H1 (cell line): ENCODE measurements at regions not wholly inside any gene's neighbourhood (a gene's known extent, or its start where the extent isn't known, plus 50 kb on each side); places are given as distances from the start of the nearest gene placed in this dataset.

ENCODE experiments used
- CTCF ChIA-PET: fragments of 300-600 bp; sonication (Branson Sonifier 250); formaldehyde crosslinking; loops from one replicate; lab custom pipeline; 2021; ENCODE audit not compliant: partially characterized antibody; lab: Charles Lee
- POLR2A ChIA-PET: fragments of 300-600 bp; sonication (Branson Sonifier 250); formaldehyde crosslinking; loops from one replicate; lab custom pipeline; 2021; ENCODE audit warnings: inconsistent platforms; ENCODE audit not compliant: partially characterized antibody; lab: Charles Lee
- DNase-seq, 2 experiments: peaks; one replicate each; pipeline versions ENCODE4 v3.0.0 to v3.0.0-alpha.2; 2010 to 2022; ENCODE audit warnings: low spot score in 2 of 2, low read depth in 1 of 2, mixed read lengths in 1 of 2
- FAIRE-seq: peaks from 2 replicates; lab custom pipeline; 2011; peaks lifted over from hg19 to GRCh38; lab: Jason Lieb, UNC
- H2AFZ ChIP-seq: 2 replicates; pipeline ENCODE4 v1.8.1; 2012; ENCODE audit warnings: low read length, inconsistent platforms
- H2AK5ac ChIP-seq: 2 replicates; pipeline ENCODE4 v1.6.1; 2013; ENCODE audit warnings: low read depth, low read length
- H2BK120ac ChIP-seq: replicated peaks from 2 replicates; pipeline ENCODE3; 2013; ENCODE audit warnings: low read depth, low read length, inconsistent platforms
- H2BK12ac ChIP-seq: 2 replicates; pipeline ENCODE4 v1.6.1; 2013; ENCODE audit warnings: low read depth, low read length
- H2BK15ac ChIP-seq: 2 replicates; pipeline ENCODE4 v1.6.1; 2013; ENCODE audit warnings: low read length
- H2BK20ac ChIP-seq: 2 replicates; pipeline ENCODE4 v1.6.1; 2013; ENCODE audit warnings: low read length
- H2BK5ac ChIP-seq: 2 replicates; pipeline ENCODE4 v1.6.1; 2013; ENCODE audit warnings: low read depth, low read length
- H3K14ac ChIP-seq: 2 replicates; pipeline ENCODE4 v1.6.1; 2013; ENCODE audit warnings: inconsistent platforms; ENCODE audit not compliant: insufficient read length
- H3K18ac ChIP-seq: 2 replicates; pipeline ENCODE4 v1.6.1; 2013; ENCODE audit warnings: low read length; ENCODE audit errors: extremely low read depth
- H3K23ac ChIP-seq: 2 replicates; pipeline ENCODE4 v1.6.1; 2013; ENCODE audit warnings: inconsistent platforms; ENCODE audit not compliant: insufficient read length
- H3K23me2 ChIP-seq: 2 replicates; pipeline ENCODE4 v1.6.1; 2013; ENCODE audit warnings: low read depth, low read length
- H3K27ac ChIP-seq: 2 replicates; pipeline ENCODE4 v1.6.1; 2011; ENCODE audit warnings: low read depth, low read length, inconsistent platforms
- H3K27me3 ChIP-seq, 4 experiments: replicated peaks in 1 of 4; 1 replicate in 1 of 4; 2 replicates in 3 of 4; pipeline versions ENCODE4 v1.6.1 to v1.8.1; 2011 to 2013; ENCODE audit warnings: low read length in 3 of 4, mild to moderate bottlenecking in 3 of 4, inconsistent platforms in 2 of 4, mixed read lengths in 2 of 4, moderate library complexity in 1 of 4; ENCODE audit not compliant: control insufficient read depth in 3 of 4, insufficient read depth in 3 of 4; ENCODE audit errors: extremely low read depth in 1 of 4
- H3K36me3 ChIP-seq, 4 experiments: 2 replicates each; pipeline versions ENCODE4 v1.6.1 to v1.8.1; 2011 to 2013; ENCODE audit warnings: mild to moderate bottlenecking in 4 of 4, low read length in 3 of 4, moderate library complexity in 2 of 4, control low read depth in 1 of 4, inconsistent platforms in 1 of 4; ENCODE audit not compliant: insufficient read depth in 4 of 4, control insufficient read depth in 2 of 4
- H3K4ac ChIP-seq: replicated peaks from 2 replicates; pipeline ENCODE3; 2013; ENCODE audit warnings: low read length, low read depth, mixed read lengths, inconsistent platforms; ENCODE audit not compliant: insufficient read length
- H3K4me1 ChIP-seq, 4 experiments: replicated peaks in 1 of 4; 1 replicate in 1 of 4; 2 replicates in 3 of 4; pipeline versions ENCODE4 v1.6.1 to v1.8.1; 2011 to 2013; ENCODE audit warnings: low read length in 3 of 4, inconsistent platforms in 2 of 4, mixed read lengths in 1 of 4; ENCODE audit not compliant: insufficient read depth in 4 of 4, control insufficient read depth in 3 of 4
- H3K4me2 ChIP-seq, 2 experiments: 2 replicates each; pipeline versions ENCODE4 v1.6.1 to v1.8.1; 2011 to 2013; ENCODE audit warnings: low read depth in 2 of 2, low read length in 2 of 2, control low read depth in 1 of 2, inconsistent platforms in 1 of 2, mild to moderate bottlenecking in 1 of 2; ENCODE audit not compliant: insufficient read depth in 1 of 2
- H3K4me3 ChIP-seq, 4 experiments: fragments of 200-600, 300-600 bp in 1 of 4; sonication (generic), shearing (Covaris generic), sonication (Bioruptor Twin) in 1 of 4; 2 replicates each; pipeline versions ENCODE4 v1.5.1 to v1.8.1; 2011 to 2016; ENCODE audit warnings: low read length in 4 of 4, low read depth in 3 of 4, control low read depth in 2 of 4, inconsistent platforms in 2 of 4, mild to moderate bottlenecking in 2 of 4, mixed read lengths in 1 of 4, moderate library complexity in 1 of 4; ENCODE audit not compliant: insufficient read depth in 2 of 4; ENCODE audit errors: extremely low read depth in 1 of 4
- H3K56ac ChIP-seq: replicated peaks from 2 replicates; pipeline ENCODE3; 2013; ENCODE audit warnings: low read depth, mild to moderate bottlenecking, mixed read lengths, low read length, inconsistent platforms; ENCODE audit not compliant: insufficient read length
- H3K79me1 ChIP-seq: 2 replicates; pipeline ENCODE4 v1.6.1; 2013; ENCODE audit warnings: low read depth, low read length, control low read depth
- H3K79me2 ChIP-seq, 2 experiments: 2 replicates each; pipeline versions ENCODE4 v1.6.1 to v1.8.1; 2012 to 2013; ENCODE audit warnings: low read length in 2 of 2, mild to moderate bottlenecking in 2 of 2, inconsistent platforms in 1 of 2; ENCODE audit not compliant: insufficient read depth in 2 of 2, control insufficient read depth in 1 of 2
- H3K9ac ChIP-seq, 4 experiments: replicated peaks in 1 of 4; 1 replicate in 1 of 4; 2 replicates in 3 of 4; pipeline versions ENCODE4 v1.6.1 to v1.8.1; 2011 to 2013; ENCODE audit warnings: low read depth in 3 of 4, low read length in 3 of 4, control low read depth in 2 of 4, mild to moderate bottlenecking in 2 of 4, moderate library complexity in 2 of 4, inconsistent platforms in 1 of 4; ENCODE audit errors: extremely low read depth in 1 of 4
- H3K9me3 ChIP-seq, 2 experiments: 2 replicates each; pipeline versions ENCODE4 v1.6.1 to v1.8.1; 2012 to 2013; ENCODE audit warnings: mild to moderate bottlenecking in 2 of 2, moderate library complexity in 2 of 2, control low read depth in 1 of 2, inconsistent platforms in 1 of 2, low read depth in 1 of 2, low read length in 1 of 2, mixed read lengths in 1 of 2; ENCODE audit not compliant: insufficient read depth in 2 of 2
- H4K20me1 ChIP-seq, 2 experiments: replicated peaks in 1 of 2; 2 replicates each; pipeline versions ENCODE3 to v1.8.1; 2011 to 2013; ENCODE audit warnings: inconsistent platforms in 2 of 2, low read length in 2 of 2, mild to moderate bottlenecking in 1 of 2; ENCODE audit not compliant: insufficient read depth in 2 of 2, control insufficient read depth in 1 of 2
- H4K5ac ChIP-seq: 2 replicates; pipeline ENCODE4 v1.6.1; 2013; ENCODE audit warnings: low read length, low read depth, mixed read lengths, inconsistent platforms; ENCODE audit not compliant: insufficient read length
- H4K8ac ChIP-seq: 2 replicates; pipeline ENCODE4 v1.8.0; 2013; ENCODE audit warnings: mild to moderate bottlenecking, moderate library complexity, low read length, inconsistent platforms; ENCODE audit not compliant: insufficient read depth; ENCODE audit errors: extremely low read depth
- H4K91ac ChIP-seq: replicated peaks from 2 replicates; pipeline ENCODE3; 2013; ENCODE audit warnings: low read length, mixed read lengths, inconsistent platforms; ENCODE audit not compliant: insufficient read length
- HDAC2 ChIP-seq, 2 experiments: fragments of 300-600 bp in 1 of 2; sonication (generic) in 1 of 2; IDR thresholded peaks; 2 replicates each; pipeline ENCODE4 v1.6.1; 2011 to 2012; ENCODE audit warnings: low read depth in 2 of 2, low read length in 2 of 2, mild to moderate bottlenecking in 2 of 2, moderate library complexity in 2 of 2, borderline replicate concordance in 1 of 2, inconsistent platforms in 1 of 2
- SP2 ChIP-seq: IDR thresholded peaks from 2 replicates; pipeline ENCODE4 v1.6.1; 2012; ENCODE audit warnings: mild to moderate bottlenecking, low read length, inconsistent platforms
- whole genome bisulfite sequencing, 2 experiments: shearing (Covaris generic) in 1 of 2; methylation state at CpG; one replicate each; pipeline versions ENCODE4 v1.1.6 to v1.1.7; 2013 to 2015; ENCODE audit warnings: low lambda C conversion rate in 2 of 2, mixed read lengths in 2 of 2, inconsistent platforms in 1 of 2, low coverage in 1 of 2, missing lambda C conversion rate in 1 of 2; ENCODE audit not compliant: insufficient replicate concordance in 2 of 2, insufficient coverage in 1 of 2, insufficient read length in 1 of 2; ENCODE audit errors: extremely low coverage in 1 of 2, missing lambda C conversion rate in 1 of 2; 5-methylcytosine and 5-hydroxymethylcytosine counted together

DNA sequence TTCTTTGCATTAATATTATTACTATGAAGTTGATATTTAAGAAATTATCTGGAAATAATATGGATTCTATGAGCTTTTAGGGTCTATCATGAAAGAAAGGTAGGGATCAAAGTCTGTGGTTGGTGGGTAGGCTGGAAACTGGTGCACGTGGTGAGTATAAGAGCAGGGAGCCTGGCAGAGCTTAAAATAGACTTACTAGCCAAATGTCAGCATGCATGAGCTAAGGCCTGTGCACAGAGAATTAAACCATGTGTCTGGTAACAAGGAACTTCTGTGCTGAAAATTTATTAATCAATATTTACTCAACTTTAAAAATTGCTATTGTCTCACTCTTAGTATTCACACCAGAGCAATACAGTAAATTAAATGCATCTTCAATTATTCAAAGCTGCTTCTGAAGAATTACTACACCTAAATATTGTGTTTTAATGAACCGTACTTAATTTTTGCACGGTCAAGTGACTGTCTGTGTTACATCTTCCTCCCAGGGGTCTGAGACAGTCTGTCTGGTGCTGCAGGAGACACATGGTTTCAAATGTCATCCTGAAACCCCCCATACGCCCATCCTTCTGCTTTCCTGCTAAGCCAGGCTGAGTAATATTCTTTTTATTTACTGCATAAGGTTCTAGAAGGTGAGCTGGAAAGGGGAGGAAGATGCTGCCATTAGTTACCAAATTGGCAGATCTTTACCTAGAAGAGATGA, 161.0 kb upstream of the NLRP1 start:
- Histone ChIP-seq H4K91ac (no peak overlapping the region), H3K4ac (no peak overlapping the region), H3K9ac (no peak overlapping the region), H3K18ac (no peak overlapping the region), H3K4me1 (peaks cover 2 to 3% (median 3%) of the 10 kb centered on the region in 4 experiments; a peak in 3 of 7 replicates), H3K23ac (no peak overlapping the region), H3K79me2 (no peaks in the 10 kb centered on the region), H3K23me2 (no peaks in the 10 kb centered on the region), H3K4me2 (no peak overlapping the region), H3K9me3 (no peaks in the 10 kb centered on the region), H3K79me1 (no peaks in the 10 kb centered on the region), H2BK12ac (no peak overlapping the region), H4K20me1 (no peaks in the 10 kb centered on the region), H3K56ac (no peak overlapping the region), H2BK15ac (no peak overlapping the region), H2AFZ (no peak overlapping the region), H2BK20ac (no peak overlapping the region), H3K14ac (no peak overlapping the region), H2BK120ac (no peak overlapping the region), H4K5ac (no peak overlapping the region), H3K36me3 (no peaks in the 10 kb centered on the region), H4K8ac (no peak overlapping the region), H3K27me3 (no peaks in the 10 kb centered on the region), H3K4me3 (no peak overlapping the region), H3K27ac (no peak overlapping the region), H2AK5ac (no peak overlapping the region), H2BK5ac (no peak overlapping the region)
- DNase-seq (no peak), FAIRE-seq (no peak)
- POLR2A ChIA-PET: no interaction called here
- 90% methylated on average over 4 of the region's 4 CpGs; no CpG with 5 or more reads in 1 of the 2 experiments for WGBS, 2 experiments
- TF ChIP-seq HDAC2 (IDR thresholded peaks at IDR 0.05; ENCODE audit: borderline replicate concordance in 1 of 2, low read depth in 2 of 2, low read length in 2 of 2): no peak
- no peak for TF ChIP-seq SP2
- CTCF ChIA-PET: interaction anchor here (0.6 to 4.0 kb wide), 3 partner anchors 11 to 22 kb away, joined by 3 to 14 read pairs (median 11); no protein-coding TSS in a partner anchor
